ENCODE measurements at regions not wholly inside any gene's neighbourhood (a gene's known extent, or its start where the extent isn't known, plus 50 kb on each side); places are given as distances from the start of the nearest gene placed in this dataset.

DNA sequence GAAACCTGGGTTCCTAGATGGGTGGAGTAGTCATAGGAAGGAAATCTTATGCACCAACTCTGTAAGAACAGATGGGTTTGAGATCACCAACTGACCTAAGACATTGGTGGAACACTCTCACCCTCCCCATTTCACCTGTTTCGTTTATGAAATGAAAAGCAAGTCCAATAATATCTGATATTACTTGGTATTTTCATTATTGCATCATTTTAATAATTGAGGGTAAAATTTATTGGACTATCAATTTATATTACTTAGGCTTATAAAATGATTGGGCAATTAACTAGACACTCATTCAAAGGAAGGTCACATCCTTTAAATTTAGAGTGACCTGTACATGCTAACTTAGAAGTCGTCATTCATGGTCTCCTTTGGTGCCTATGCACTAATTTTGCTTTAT is 503.9 kb downstream of the TAFA4 start:
- no peak overlapping the region for H2AFZ ChIP-seq (ENCODE audit: low read length)
- H3K79me2 ChIP-seq (ENCODE audit: control insufficient read depth, insufficient read depth, low read length) = no peaks in the 10 kb centered on the region
- no peak overlapping the region for H3K4me2 ChIP-seq (ENCODE audit: extremely low read depth, insufficient read depth, low read length)
- no peak for DNase-seq (ENCODE audit: low read depth in 2 of 2)
- H3K27me3 ChIP-seq (ENCODE audit: control insufficient read depth, insufficient read depth, low read length) = no peaks in the 10 kb centered on the region
- H3K4me3 ChIP-seq (replicated peaks in 1 of 4; ENCODE audit: control extremely low read depth in 1 of 4, insufficient read depth in 1 of 4, low read depth in 3 of 4, low read length in 4 of 4) = no peak overlapping the region
- no peak overlapping the region for H3K9ac ChIP-seq (ENCODE audit: insufficient read depth, low read length)
- H3K9me3 ChIP-seq (ENCODE audit: control insufficient read depth, insufficient read depth, low read depth, low read length) = no peaks in the 10 kb centered on the region
- no peak overlapping the region for H3K27ac ChIP-seq (ENCODE audit: insufficient read depth, low read length)
- no peaks in the 10 kb centered on the region for H4K20me1 ChIP-seq (ENCODE audit: control insufficient read depth, extremely low read depth, insufficient read depth, low read length)
- H3K4me1 ChIP-seq (ENCODE audit: control insufficient read depth, extremely low read depth, insufficient read depth, low read length) = no peaks in the 10 kb centered on the region
- H3K36me3 ChIP-seq (ENCODE audit: control insufficient read depth, insufficient read depth, low read length) = no peaks in the 10 kb centered on the region
- TF ChIP-seq CTCF (conservative IDR thresholded peaks at IDR 0.05 in 1 of 2, IDR thresholded peaks at IDR 0.05 in 1 of 2; ENCODE audit: low read depth in 1 of 2, low read length in 2 of 2) (no peak), EZH2 (IDR thresholded peaks at IDR 0.05; ENCODE audit: low read length, missing control alignments) (no peak)

- no peaks in the 10 kb centered on the region for H3K36me3 ChIP-seq (ENCODE audit: control insufficient read depth, insufficient read depth, low read length)
- TF ChIP-seq CTCF (conservative IDR thresholded peaks at IDR 0.05 in 1 of 2, IDR thresholded peaks at IDR 0.05 in 1 of 2; ENCODE audit: low read depth in 1 of 2, low read length in 2 of 2) (no peak), EZH2 (IDR thresholded peaks at IDR 0.05; ENCODE audit: low read length, missing control alignments) (no peak)
- no peak overlapping the region for H3K9ac ChIP-seq (ENCODE audit: insufficient read depth, low read length)
- H3K27me3 ChIP-seq (ENCODE audit: control insufficient read depth, insufficient read depth, low read length) = no peaks in the 10 kb centered on the region
- no peaks in the 10 kb centered on the region for H3K4me1 ChIP-seq (ENCODE audit: control insufficient read depth, extremely low read depth, insufficient read depth, low read length)
- no peak overlapping the region for H3K4me2 ChIP-seq (ENCODE audit: extremely low read depth, insufficient read depth, low read length)
- no peak overlapping the region for H2AFZ ChIP-seq (ENCODE audit: low read length)
- no peaks in the 10 kb centered on the region for H3K9me3 ChIP-seq (ENCODE audit: control insufficient read depth, insufficient read depth, low read depth, low read length)
- no peaks in the 10 kb centered on the region for H4K20me1 ChIP-seq (ENCODE audit: control insufficient read depth, extremely low read depth, insufficient read depth, low read length)
- no peak for DNase-seq (ENCODE audit: low read depth in 2 of 2)
- H3K79me2 ChIP-seq (ENCODE audit: control insufficient read depth, insufficient read depth, low read length) = no peaks in the 10 kb centered on the region
- no peak overlapping the region for H3K4me3 ChIP-seq (replicated peaks in 1 of 4; ENCODE audit: control extremely low read depth in 1 of 4, insufficient read depth in 1 of 4, low read depth in 3 of 4, low read length in 4 of 4)
- no peak overlapping the region for H3K27ac ChIP-seq (ENCODE audit: insufficient read depth, low read length)
Measured at GRCh38 chr3:68424796-68425460, 507.4 kb downstream of the TAFA4 start.

DNA sequence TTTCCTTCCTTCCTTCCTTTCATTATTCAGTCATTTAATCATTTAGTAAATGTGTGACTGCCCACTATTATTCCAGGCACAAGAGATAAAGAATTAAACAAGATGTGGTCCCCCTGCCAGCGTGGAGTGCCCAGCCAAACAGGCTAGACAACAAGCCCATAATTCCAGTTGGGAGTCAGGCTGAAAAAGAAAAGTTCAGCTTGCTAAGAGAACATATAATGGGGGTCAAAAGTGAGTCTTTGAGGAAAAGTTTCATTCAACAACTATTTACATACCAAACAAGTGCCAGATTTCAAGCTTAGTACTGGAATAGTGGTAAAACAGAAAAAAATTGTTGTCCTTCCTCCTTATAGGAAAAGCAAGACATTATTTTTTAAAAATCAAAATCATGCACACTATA is 523.7 kb downstream of the TAFA4 start:
- Histone ChIP-seq H4K20me1 (ENCODE audit: control insufficient read depth, extremely low read depth, insufficient read depth, low read length) (no peaks in the 10 kb centered on the region), H3K36me3 (ENCODE audit: control insufficient read depth, insufficient read depth, low read length) (no peaks in the 10 kb centered on the region), H3K9ac (ENCODE audit: insufficient read depth, low read length) (no peak overlapping the region), H3K4me1 (ENCODE audit: control insufficient read depth, extremely low read depth, insufficient read depth, low read length) (no peaks in the 10 kb centered on the region), H3K9me3 (ENCODE audit: control insufficient read depth, insufficient read depth, low read depth, low read length) (no peaks in the 10 kb centered on the region), H3K79me2 (ENCODE audit: control insufficient read depth, insufficient read depth, low read length) (no peaks in the 10 kb centered on the region), H2AFZ (ENCODE audit: low read length) (no peak overlapping the region), H3K27ac (ENCODE audit: insufficient read depth, low read length) (no peak overlapping the region), H3K4me3 (replicated peaks in 1 of 4; ENCODE audit: control extremely low read depth in 1 of 4, insufficient read depth in 1 of 4, low read depth in 3 of 4, low read length in 4 of 4) (no peak overlapping the region), H3K4me2 (ENCODE audit: extremely low read depth, insufficient read depth, low read length) (no peak overlapping the region), H3K27me3 (ENCODE audit: control insufficient read depth, insufficient read depth, low read length) (no peaks in the 10 kb centered on the region)
- TF ChIP-seq EZH2 (IDR thresholded peaks at IDR 0.05; ENCODE audit: low read length, missing control alignments) = no peak
- TF ChIP-seq CTCF (conservative IDR thresholded peaks at IDR 0.05 in 1 of 2, IDR thresholded peaks at IDR 0.05 in 1 of 2; ENCODE audit: low read depth in 1 of 2, low read length in 2 of 2) = no peak
- no peak for DNase-seq (ENCODE audit: low read depth in 2 of 2)
